CD4-positive, alpha-beta memory T cell (primary cell): ENCODE measurements at regions not wholly inside any gene's neighbourhood (a gene's known extent, or its start where the extent isn't known, plus 50 kb on each side); places are given as distances from the start of the nearest gene placed in this dataset.

ENCODE experiments used
- CTCF ChIA-PET: fragments of 350-600 bp; sonication (Branson Sonifier 250); formaldehyde crosslinking; loops from one replicate; lab custom pipeline; 2021; ENCODE audit warnings: inconsistent platforms; ENCODE audit not compliant: partially characterized antibody; lab: Charles Lee
- POLR2A ChIA-PET: fragments of 350-600 bp; sonication (Branson Sonifier 250); formaldehyde crosslinking; loops from one replicate; lab custom pipeline; 2021; ENCODE audit not compliant: partially characterized antibody; lab: Charles Lee
- DNase-seq, 5 donors: peaks; one replicate each; pipeline versions ENCODE4 v3.0.0 to v3.0.0-alpha.2; 2020 to 2022; ENCODE audit warnings: mixed read lengths in 1 of 5
- H3K27ac ChIP-seq: one replicate; pipeline ENCODE4 v1.7.0; 2013; ENCODE audit warnings: low read depth, low read length
- H3K27me3 ChIP-seq: 2 replicates; pipeline ENCODE4 v1.7.0; 2013; ENCODE audit warnings: mild to moderate bottlenecking, low read length, moderate library complexity; ENCODE audit not compliant: insufficient read depth
- H3K36me3 ChIP-seq: 2 replicates; pipeline ENCODE4 v1.7.0; 2013; ENCODE audit warnings: mild to moderate bottlenecking, low read length, moderate library complexity; ENCODE audit not compliant: insufficient read depth
- H3K4me1 ChIP-seq: 2 replicates; pipeline ENCODE4 v1.7.0; 2013; ENCODE audit warnings: mild to moderate bottlenecking, low read length, moderate library complexity; ENCODE audit not compliant: insufficient read depth
- H3K4me3 ChIP-seq, 2 donors: one replicate each; pipeline ENCODE4 v1.7.0; 2013; ENCODE audit warnings: low read length in 2 of 2, mild to moderate bottlenecking in 1 of 2
- H3K9me3 ChIP-seq, 2 donors: one replicate each; pipeline ENCODE4 v1.7.0; 2013; ENCODE audit warnings: low read length in 2 of 2, control low read depth in 1 of 2; ENCODE audit not compliant: control insufficient read depth in 1 of 2
- H3K27ac Mint-ChIP-seq, 7 donors: one replicate each; pipeline ENCODE4 v1.8.0; 2020 to 2021; ENCODE audit warnings: mixed read lengths in 7 of 7, mild to moderate bottlenecking in 6 of 7, inconsistent platforms in 3 of 7, moderate library complexity in 3 of 7
- H3K27me3 Mint-ChIP-seq, 2 donors: one replicate each; pipeline ENCODE4 v1.8.0; 2020 to 2021; ENCODE audit warnings: mixed read lengths in 2 of 2
- H3K36me3 Mint-ChIP-seq, 2 donors: one replicate each; pipeline ENCODE4 v1.8.0; 2020 to 2021; ENCODE audit warnings: mixed read lengths in 2 of 2, inconsistent platforms in 1 of 2, mild to moderate bottlenecking in 1 of 2
- H3K4me1 Mint-ChIP-seq, 4 donors: one replicate each; pipeline ENCODE4 v1.8.0; 2020 to 2021; ENCODE audit warnings: mixed read lengths in 4 of 4, mild to moderate bottlenecking in 1 of 4
- H3K4me3 Mint-ChIP-seq, 8 donors: one replicate each; pipeline ENCODE4 v1.8.0; 2020 to 2021; ENCODE audit warnings: mixed read lengths in 8 of 8, mild to moderate bottlenecking in 7 of 8, moderate library complexity in 6 of 8, inconsistent platforms in 3 of 8
- H3K9me3 Mint-ChIP-seq, 8 donors: one replicate each; pipeline ENCODE4 v1.8.0; 2020 to 2021; ENCODE audit warnings: mixed read lengths in 8 of 8, mild to moderate bottlenecking in 5 of 8, inconsistent platforms in 3 of 8, moderate library complexity in 1 of 8
- intact Hi-C: fragments of 100-400 bp; cut with micrococcal nuclease; formaldehyde crosslinking; loops from one replicate; pipeline ENCODE4 v1.15.1; 2023

GRCh38 chr4:153090670-153091385, 113.4 kb upstream of the TRIM2 start:
- peaks cover 7% of the 10 kb centered on the region for H3K4me1 ChIP-seq
- ChIA-PET POLR2A (no interaction called here), CTCF (interaction anchor here (0.9 to 6.0 kb wide), 4 partner anchors 8 to 52 kb away, joined by 3 to 61 read pairs (median 7); no protein-coding TSS in a partner anchor)
- Mint-ChIP-seq H3K9me3 (no peaks in the 10 kb centered on the region), H3K36me3 (no peaks in the 10 kb centered on the region), H3K4me1 (peaks cover 3 to 11% (median 7%) of the 10 kb centered on the region in 4 donors), H3K27me3 (no peaks in the 10 kb centered on the region), H3K4me3 (no peak overlapping the region), H3K27ac (peak overlapping the region in 3 of 7 donors; percentile 25 to 63 (median 28))
- H3K36me3 ChIP-seq: no peaks in the 10 kb centered on the region
- no peak overlapping the region for H3K27ac ChIP-seq
- no peaks in the 10 kb centered on the region for H3K27me3 ChIP-seq
- no peaks in the 10 kb centered on the region for H3K9me3 ChIP-seq
- H3K4me3 ChIP-seq: no peak overlapping the region
- intact Hi-C loops: no loop called here
- DNase-seq: no peak

- Histone ChIP-seq H3K27ac (no peak overlapping the region), H3K36me3 (no peaks in the 10 kb centered on the region), H3K4me1 (peaks cover 7% of the 10 kb centered on the region), H3K4me3 (no peak overlapping the region), H3K9me3 (no peaks in the 10 kb centered on the region), H3K27me3 (no peaks in the 10 kb centered on the region)
- Mint-ChIP-seq H3K27me3 (no peaks in the 10 kb centered on the region), H3K4me3 (no peak overlapping the region), H3K9me3 (no peaks in the 10 kb centered on the region), H3K27ac (peak overlapping the region in 1 of 7 donors; percentile 23), H3K4me1 (peaks cover 3 to 11% (median 7%) of the 10 kb centered on the region in 4 donors), H3K36me3 (no peaks in the 10 kb centered on the region)
- CTCF ChIA-PET: interaction anchor here (2.4 to 3.4 kb wide), 2 partner anchors 10 to 33 kb away, joined by 11 to 12 read pairs; no protein-coding TSS in a partner anchor
- intact Hi-C loops: no loop called here
- no peak for DNase-seq
- POLR2A ChIA-PET: interaction anchor here (1.8 kb wide), 1 partner anchor 21 kb away, joined by 5 read pairs; no protein-coding TSS in a partner anchor
These were observed 110.8 kb upstream of the TRIM2 start for GRCh38 chr4:153093396-153093795.

GRCh38 chr4:153093802-153094201, 110.4 kb upstream of the TRIM2 start:
- ChIA-PET CTCF (interaction anchor here (2.4 to 3.4 kb wide), 2 partner anchors 11 to 33 kb away, joined by 11 to 12 read pairs; no protein-coding TSS in a partner anchor), POLR2A (interaction anchor here (1.8 kb wide), 1 partner anchor 20 kb away, joined by 5 read pairs; no protein-coding TSS in a partner anchor)
- Histone ChIP-seq H3K4me1 (peaks cover 7% of the 10 kb centered on the region), H3K27ac (no peak overlapping the region), H3K4me3 (no peak overlapping the region), H3K27me3 (no peaks in the 10 kb centered on the region), H3K9me3 (no peaks in the 10 kb centered on the region), H3K36me3 (no peaks in the 10 kb centered on the region)
- Mint-ChIP-seq H3K27me3 (no peaks in the 10 kb centered on the region), H3K4me1 (peaks cover 3 to 11% (median 7%) of the 10 kb centered on the region in 4 donors), H3K36me3 (no peaks in the 10 kb centered on the region), H3K4me3 (no peak overlapping the region), H3K27ac (no peak overlapping the region), H3K9me3 (no peaks in the 10 kb centered on the region)
- no peak for DNase-seq
- intact Hi-C loops: no loop called here

- DNase-seq: no peak
- H3K9me3 ChIP-seq: no peaks in the 10 kb centered on the region
- H3K4me1 ChIP-seq: peaks cover 7% of the 10 kb centered on the region
- no peak overlapping the region for H3K27ac ChIP-seq
- intact Hi-C loops: no loop called here
- H3K4me1 Mint-ChIP-seq: peaks cover 3 to 11% (median 7%) of the 10 kb centered on the region in 4 donors
- H3K36me3 ChIP-seq: no peaks in the 10 kb centered on the region
- H3K27me3 ChIP-seq: no peaks in the 10 kb centered on the region
- CTCF ChIA-PET: interaction anchor here (1.4 to 4.8 kb wide), 3 partner anchors 10 to 32 kb away, joined by 5 to 44 read pairs (median 12); no protein-coding TSS in a partner anchor
- POLR2A ChIA-PET: interaction anchor here (1.8 kb wide), 1 partner anchor 20 kb away, joined by 5 read pairs; no protein-coding TSS in a partner anchor
- no peaks in the 10 kb centered on the region for H3K36me3 Mint-ChIP-seq
- no peaks in the 10 kb centered on the region for H3K9me3 Mint-ChIP-seq
- no peak overlapping the region for H3K27ac Mint-ChIP-seq
- H3K27me3 Mint-ChIP-seq: no peaks in the 10 kb centered on the region
- H3K4me3 Mint-ChIP-seq: no peak overlapping the region
- no peak overlapping the region for H3K4me3 ChIP-seq
These were observed 109.8 kb upstream of the TRIM2 start for GRCh38 chr4:153094435-153094834.

GRCh38 chr4:153095448-153096204, 108.6 kb upstream of the TRIM2 start:
- DNase-seq: no peak
- no peaks in the 10 kb centered on the region for H3K36me3 ChIP-seq
- peaks cover 2 to 9% (median 6%) of the 10 kb centered on the region in 4 donors for H3K4me1 Mint-ChIP-seq
- no peaks in the 10 kb centered on the region for H3K27me3 ChIP-seq
- no peaks in the 10 kb centered on the region for H3K9me3 ChIP-seq
- intact Hi-C loops: no loop called here
- H3K9me3 Mint-ChIP-seq: no peaks in the 10 kb centered on the region
- H3K27ac ChIP-seq: no peak overlapping the region
- H3K4me1 ChIP-seq: peaks cover 4% of the 10 kb centered on the region
- H3K4me3 ChIP-seq: no peak overlapping the region
- no peak overlapping the region for H3K4me3 Mint-ChIP-seq
- POLR2A ChIA-PET: no interaction called here
- H3K27ac Mint-ChIP-seq: peak overlapping the region in 3 of 7 donors; percentile 19 to 77 (median 50)
- no peaks in the 10 kb centered on the region for H3K36me3 Mint-ChIP-seq
- no peaks in the 10 kb centered on the region for H3K27me3 Mint-ChIP-seq
- CTCF ChIA-PET: interaction anchor here (1.4 to 4.8 kb wide), 6 partner anchors 8 to 32 kb away, joined by 5 to 44 read pairs (median 14); no protein-coding TSS in a partner anchor

GRCh38 chr4:153096344-153096743, 107.9 kb upstream of the TRIM2 start:
- Mint-ChIP-seq H3K27me3 (no peaks in the 10 kb centered on the region), H3K36me3 (no peaks in the 10 kb centered on the region), H3K4me1 (peaks cover 0 to 5% (median 3%) of the 10 kb centered on the region in 4 donors), H3K9me3 (no peaks in the 10 kb centered on the region), H3K4me3 (no peak overlapping the region), H3K27ac (no peak overlapping the region)
- no peaks in the 10 kb centered on the region for H3K36me3 ChIP-seq
- ChIA-PET POLR2A (no interaction called here), CTCF (interaction anchor here (1.2 to 4.8 kb wide), 5 partner anchors 8 to 31 kb away, joined by 3 to 44 read pairs (median 15); no protein-coding TSS in a partner anchor)
- H3K27ac ChIP-seq: no peak overlapping the region
- no peak overlapping the region for H3K4me3 ChIP-seq
- intact Hi-C loops: no loop called here
- no peaks in the 10 kb centered on the region for H3K27me3 ChIP-seq
- H3K4me1 ChIP-seq: no peaks in the 10 kb centered on the region
- no peak for DNase-seq
- H3K9me3 ChIP-seq: no peaks in the 10 kb centered on the region

GRCh38 chr4:153098427-153098826, 105.8 kb upstream of the TRIM2 start:
- Histone ChIP-seq H3K27me3 (no peaks in the 10 kb centered on the region), H3K4me1 (no peaks in the 10 kb centered on the region), H3K36me3 (no peaks in the 10 kb centered on the region), H3K9me3 (no peaks in the 10 kb centered on the region), H3K4me3 (no peak overlapping the region), H3K27ac (no peak overlapping the region)
- Mint-ChIP-seq H3K36me3 (no peaks in the 10 kb centered on the region), H3K27me3 (peaks cover 0 to 2% of the 10 kb centered on the region in 2 donors), H3K4me3 (no peak overlapping the region), H3K27ac (no peak overlapping the region), H3K4me1 (peaks cover 0 to 5% (median 2%) of the 10 kb centered on the region in 4 donors), H3K9me3 (no peaks in the 10 kb centered on the region)
- ChIA-PET CTCF (interaction anchor here (2.0 to 4.8 kb wide), 5 partner anchors 13 to 29 kb away, joined by 6 to 44 read pairs (median 20); no protein-coding TSS in a partner anchor), POLR2A (no interaction called here)
- intact Hi-C loops: no loop called here
- no peak for DNase-seq
